AG04450 (cell line): ENCODE measurements at regions not wholly inside any gene's neighbourhood (a gene's known extent, or its start where the extent isn't known, plus 50 kb on each side); places are given as distances from the start of the nearest gene placed in this dataset.
"Not testable (repeated sequence)": the region's sequence is repeated elsewhere in the genome, so short reads cannot be mapped to it uniquely, and the experiment has no call there.

Source experiments
- CTCF ChIA-PET: fragments of 300-600, 350-600 bp; formaldehyde crosslinking; extraction: SDS; loops from one replicate; lab custom pipeline; 2022; ENCODE audit warnings: antibody characterized with exemption, inconsistent platforms; lab: Charles Lee
- POLR2A ChIA-PET: fragments of 350-600 bp; formaldehyde crosslinking; extraction: SDS; loops from one replicate; lab custom pipeline; 2021; ENCODE audit warnings: antibody characterized with exemption, inconsistent platforms; lab: Yijun Ruan, JAX
- DNase-seq: peaks from one replicate; pipeline ENCODE4 v3.0.0-alpha.2; 2011; ENCODE audit warnings: low read depth, low spot score
- H3K27ac ChIP-seq: one replicate; pipeline ENCODE4 v1.5.1; 2012; ENCODE audit warnings: low read depth, low read length, control low read depth
- H3K27me3 ChIP-seq: one replicate; pipeline ENCODE4 v1.6.0; 2012; ENCODE audit warnings: low read length; ENCODE audit not compliant: control insufficient read depth, insufficient read depth
- H3K4me3 ChIP-seq: 2 replicates; pipeline ENCODE4 v1.5.1; 2011; ENCODE audit warnings: mild to moderate bottlenecking, low read depth, low read length, control low read depth
- H3K9me3 ChIP-seq: 2 replicates; pipeline ENCODE4 v1.5.1; 2012; ENCODE audit warnings: low read length; ENCODE audit not compliant: control insufficient read depth, insufficient read depth
- TF ChIP-seq, protein P1 (sequence below): IDR thresholded peaks from 2 replicates; pipeline ENCODE4 v1.5.1; 2011; ENCODE audit warnings: low read depth, low read length, control low read depth, inconsistent platforms

- POLR2A ChIA-PET, result no interaction called here
- Histone ChIP-seq H3K4me3 (no peak overlapping the region), H3K27ac (no peak overlapping the region), H3K27me3 (peaks cover 5% of the 10 kb centered on the region), H3K9me3 (no peaks in the 10 kb centered on the region)
- TF ChIP-seq, protein P1, sequence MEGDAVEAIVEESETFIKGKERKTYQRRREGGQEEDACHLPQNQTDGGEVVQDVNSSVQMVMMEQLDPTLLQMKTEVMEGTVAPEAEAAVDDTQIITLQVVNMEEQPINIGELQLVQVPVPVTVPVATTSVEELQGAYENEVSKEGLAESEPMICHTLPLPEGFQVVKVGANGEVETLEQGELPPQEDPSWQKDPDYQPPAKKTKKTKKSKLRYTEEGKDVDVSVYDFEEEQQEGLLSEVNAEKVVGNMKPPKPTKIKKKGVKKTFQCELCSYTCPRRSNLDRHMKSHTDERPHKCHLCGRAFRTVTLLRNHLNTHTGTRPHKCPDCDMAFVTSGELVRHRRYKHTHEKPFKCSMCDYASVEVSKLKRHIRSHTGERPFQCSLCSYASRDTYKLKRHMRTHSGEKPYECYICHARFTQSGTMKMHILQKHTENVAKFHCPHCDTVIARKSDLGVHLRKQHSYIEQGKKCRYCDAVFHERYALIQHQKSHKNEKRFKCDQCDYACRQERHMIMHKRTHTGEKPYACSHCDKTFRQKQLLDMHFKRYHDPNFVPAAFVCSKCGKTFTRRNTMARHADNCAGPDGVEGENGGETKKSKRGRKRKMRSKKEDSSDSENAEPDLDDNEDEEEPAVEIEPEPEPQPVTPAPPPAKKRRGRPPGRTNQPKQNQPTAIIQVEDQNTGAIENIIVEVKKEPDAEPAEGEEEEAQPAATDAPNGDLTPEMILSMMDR, result no peak
- DNase-seq, result no peak
- CTCF ChIA-PET, result interaction anchor here (1.0 to 4.2 kb wide), 2 partner anchors 12 to 418 kb away, joined by 3 to 21 read pairs; no protein-coding TSS in a partner anchor
Observed at GRCh38 chrX:109902665-109903064, 100.2 kb upstream of the TMEM164 start.

- Histone ChIP-seq H3K27me3 (peaks cover 1% of the 10 kb centered on the region), H3K4me3 (no peak overlapping the region), H3K27ac (no peak overlapping the region), H3K9me3 (no peaks in the 10 kb centered on the region)
- ChIA-PET POLR2A (no interaction called here), CTCF (interaction anchor here (0.6 to 4.9 kb wide), 22 partner anchors 8 to 507 kb away, joined by 3 to 96 read pairs (median 3); no protein-coding TSS in a partner anchor)
- TF ChIP-seq, protein P1, result peak; percentile 58
- DNase-seq, result no peak
Observed at GRCh38 chrX:109911046-109911445, 91.9 kb upstream of the TMEM164 start.

GRCh38 chrX:109912993-109913392 is 89.9 kb upstream of the TMEM164 start:
- POLR2A ChIA-PET, H3K9me3 ChIP-seq, H3K4me3 ChIP-seq, DNase-seq, H3K27ac ChIP-seq, H3K27me3 ChIP-seq: not testable (repeated sequence)
- CTCF ChIA-PET, result interaction anchor here (4.9 kb wide), 1 partner anchor 234 kb away, joined by 96 read pairs; no protein-coding TSS in a partner anchor

DNA sequence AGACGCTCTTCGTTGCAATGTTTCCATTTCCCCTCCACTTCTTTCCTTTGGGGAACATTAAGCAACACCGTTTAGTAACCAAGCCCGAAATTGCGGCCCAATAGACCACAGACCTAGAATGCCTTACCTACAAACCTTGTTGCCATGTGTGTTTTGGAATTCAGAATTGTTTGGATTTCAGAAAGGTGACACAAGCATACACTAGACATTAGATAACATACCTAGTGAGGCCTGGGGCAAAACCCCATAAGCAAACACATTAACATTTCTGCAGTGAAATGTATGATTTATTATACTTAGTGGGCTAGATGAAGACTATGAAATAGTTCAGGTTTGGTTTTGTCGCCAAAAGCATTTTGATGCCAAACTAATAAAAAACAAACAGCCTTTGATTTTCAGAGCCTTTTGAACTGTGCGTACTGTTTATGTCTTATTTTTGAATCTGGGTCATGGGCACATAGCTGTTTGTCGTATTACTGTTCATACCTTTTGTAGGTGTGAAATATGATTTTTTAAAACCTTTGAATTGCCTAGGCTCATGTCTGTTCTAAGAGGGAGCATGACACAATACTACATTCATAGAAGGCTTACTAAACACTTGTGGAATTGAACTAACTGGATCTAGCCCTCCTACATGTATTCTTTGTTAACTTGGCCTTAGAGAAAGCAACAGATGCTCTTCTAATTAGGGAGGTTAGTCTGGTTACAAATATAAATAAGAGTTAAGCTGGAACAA is 88.6 kb upstream of the TMEM164 start:
- ChIA-PET POLR2A (no interaction called here), CTCF (interaction anchor here (1.6 kb wide), 1 partner anchor 232 kb away, joined by 7 read pairs; no protein-coding TSS in a partner anchor)
- no peak overlapping the region for H3K27ac ChIP-seq
- TF ChIP-seq, protein P1, result no peak
- H3K4me3 ChIP-seq, result no peak overlapping the region
- no peaks in the 10 kb centered on the region for H3K9me3 ChIP-seq
- DNase-seq, result no peak
- no peaks in the 10 kb centered on the region for H3K27me3 ChIP-seq

GRCh38 chrX:109918753-109919152 is 84.2 kb upstream of the TMEM164 start:
- TF ChIP-seq, protein P1, result no peak
- Histone ChIP-seq H3K4me3 (no peak overlapping the region), H3K9me3 (no peaks in the 10 kb centered on the region), H3K27ac (no peak overlapping the region), H3K27me3 (no peaks in the 10 kb centered on the region)
- CTCF ChIA-PET, result interaction anchor here (1.0 to 2.2 kb wide), 3 partner anchors 8 to 433 kb away, joined by 3 to 6 read pairs (median 3); no protein-coding TSS in a partner anchor
- no peak for DNase-seq
- POLR2A ChIA-PET, result no interaction called here
